GM21447 (cell line): ENCODE measurements at regions not wholly inside any gene's neighbourhood (a gene's known extent, or its start where the extent isn't known, plus 50 kb on each side); places are given as distances from the start of the nearest gene placed in this dataset.
"Not testable (repeated sequence)": the region's sequence is repeated elsewhere in the genome, so short reads cannot be mapped to it uniquely, and the experiment has no call there.

Experiments used
- ATAC-seq: cut with Tn5 transposase; IDR thresholded peaks from one replicate; pipeline ENCODE4 v1.9.1; 2021; ENCODE audit not compliant: unreplicated experiment

- ATAC-seq: no peak
These were observed 177.2 kb downstream of the PLPPR4 start for GRCh38 chr1:99441299-99442095.

GRCh38 chr1:99444211-99444927 is 180.1 kb downstream of the PLPPR4 start:
- ATAC-seq: not testable (repeated sequence)

GRCh38 chr1:99445071-99445470 is 180.8 kb downstream of the PLPPR4 start:
- no peak for ATAC-seq

GRCh38 chr1:99445486-99445885 is 181.2 kb downstream of the PLPPR4 start:
- no peak for ATAC-seq

GRCh38 chr1:99447721-99448120 is 183.4 kb downstream of the PLPPR4 start:
- ATAC-seq: no peak

- ATAC-seq: no peak
These were observed 190.2 kb upstream of the PALMD start for GRCh38 chr1:99455760-99456159.

GRCh38 chr1:99456536-99456935 is 189.4 kb upstream of the PALMD start:
- no peak for ATAC-seq

- ATAC-seq: no peak
These were observed 188.3 kb upstream of the PALMD start for GRCh38 chr1:99457381-99458165.

GRCh38 chr1:99461499-99461898 is 184.4 kb upstream of the PALMD start:
- no peak for ATAC-seq

- ATAC-seq: no peak
These were observed 181.2 kb upstream of the PALMD start for GRCh38 chr1:99464738-99465137.

GRCh38 chr1:99465176-99465900 is 180.6 kb upstream of the PALMD start:
- ATAC-seq: no peak

- no peak for ATAC-seq
These were observed 178.3 kb upstream of the PALMD start for GRCh38 chr1:99467645-99468044.

- no peak for ATAC-seq
These were observed 176.4 kb upstream of the PALMD start for GRCh38 chr1:99469550-99469971.

GRCh38 chr1:99472893-99473292 is 173.0 kb upstream of the PALMD start:
- no peak for ATAC-seq

GRCh38 chr1:99474350-99474893 is 171.5 kb upstream of the PALMD start:
- no peak for ATAC-seq

GRCh38 chr1:99476058-99476457 is 169.9 kb upstream of the PALMD start:
- no peak for ATAC-seq

- no peak for ATAC-seq
These were observed 164.4 kb upstream of the PALMD start for GRCh38 chr1:99481391-99481996.

- no peak for ATAC-seq
These were observed 163.6 kb upstream of the PALMD start for GRCh38 chr1:99482286-99482685.

- no peak for ATAC-seq
These were observed 163.2 kb upstream of the PALMD start for GRCh38 chr1:99482750-99483149.

- no peak for ATAC-seq
These were observed 155.9 kb upstream of the PALMD start for GRCh38 chr1:99490031-99490430.
